GM23248 (cell line): ENCODE measurements at regions not wholly inside any gene's neighbourhood (a gene's known extent, or its start where the extent isn't known, plus 50 kb on each side); places are given as distances from the start of the nearest gene placed in this dataset.
"Not testable (repeated sequence)": the region's sequence is repeated elsewhere in the genome, so short reads cannot be mapped to it uniquely, and the experiment has no call there.

ENCODE experiments used
- DNase-seq: peaks from one replicate; pipeline ENCODE4 v3.0.0-alpha.2; 2015
- H2AFZ ChIP-seq: fragments of 200-600 bp; sonication (generic); 2 replicates; pipeline ENCODE4 v1.6.1; 2016; ENCODE audit warnings: antibody characterized with exemption
- H3F3A ChIP-seq: fragments of 200-600 bp; sonication (generic); 2 replicates; pipeline ENCODE4 v1.6.1; 2016; ENCODE audit warnings: mild to moderate bottlenecking, antibody characterized with exemption, mixed run types; ENCODE audit not compliant: insufficient read depth
- H3K27ac ChIP-seq: fragments of 200-600 bp; sonication (generic); 2 replicates; pipeline ENCODE4 v1.5.1; 2016; ENCODE audit warnings: mild to moderate bottlenecking
- H3K27me3 ChIP-seq: fragments of 200-600 bp; sonication (generic); replicated peaks from 2 replicates; pipeline ENCODE4 v1.6.1; 2016; ENCODE audit warnings: mild to moderate bottlenecking; ENCODE audit not compliant: insufficient read depth
- H3K36me3 ChIP-seq: fragments of 200-600 bp; sonication (generic); 2 replicates; pipeline ENCODE4 v1.6.1; 2016; ENCODE audit warnings: low read depth, mild to moderate bottlenecking
- H3K4me1 ChIP-seq: fragments of 200-600 bp; sonication (generic); 2 replicates; pipeline ENCODE4 v1.6.1; 2016; ENCODE audit warnings: mild to moderate bottlenecking; ENCODE audit not compliant: insufficient read depth
- H3K4me2 ChIP-seq: fragments of 200-600 bp; sonication (generic); one replicate; pipeline ENCODE4 v1.6.1; 2016; ENCODE audit warnings: mild to moderate bottlenecking; ENCODE audit not compliant: unreplicated experiment
- H3K4me3 ChIP-seq: fragments of 200-600 bp; sonication (generic); 2 replicates; pipeline ENCODE4 v1.5.1; 2016; ENCODE audit warnings: mild to moderate bottlenecking
- H3K79me2 ChIP-seq: fragments of 200-600 bp; sonication (generic); 2 replicates; pipeline ENCODE4 v1.6.1; 2016; ENCODE audit warnings: mild to moderate bottlenecking; ENCODE audit not compliant: insufficient read depth
- H3K9ac ChIP-seq: fragments of 200-600 bp; sonication (generic); 2 replicates; pipeline ENCODE4 v1.6.1; 2016; ENCODE audit warnings: mild to moderate bottlenecking
- H3K9me2 ChIP-seq: fragments of 200-600 bp; sonication (generic); 2 replicates; pipeline ENCODE4 v1.6.1; 2016; ENCODE audit warnings: mixed run types, mild to moderate bottlenecking, moderate library complexity; ENCODE audit not compliant: insufficient read depth
- H3K9me3 ChIP-seq: fragments of 200-600 bp; sonication (generic); one replicate; pipeline ENCODE4 v1.6.1; 2017; ENCODE audit warnings: low read depth
- H4K20me1 ChIP-seq: fragments of 200-600 bp; sonication (generic); 2 replicates; pipeline ENCODE4 v1.6.0; 2016; ENCODE audit not compliant: insufficient read depth
- EZH2 ChIP-seq: fragments of 200-600 bp; sonication (generic); IDR thresholded peaks from 2 replicates; pipeline ENCODE4 v1.6.1; 2018; ENCODE audit warnings: antibody characterized with exemption, mild to moderate bottlenecking; ENCODE audit not compliant: insufficient read depth, poor library complexity, severe bottlenecking
- EZH2phosphoT487 ChIP-seq: fragments of 200-600 bp; sonication (generic); IDR thresholded peaks from 2 replicates; pipeline ENCODE4 v1.6.1; 2018; ENCODE audit warnings: antibody characterized with exemption, moderate library complexity, mild to moderate bottlenecking, low read depth; ENCODE audit not compliant: insufficient read depth
- WGBS, 2 experiments: methylation state at CpG; one replicate each; pipeline ENCODE4 v1.1.6; 2015 to 2017; ENCODE audit warnings: low lambda C conversion rate in 2 of 2, low coverage in 1 of 2; ENCODE audit errors: missing lambda C conversion rate in 2 of 2; 5-methylcytosine and 5-hydroxymethylcytosine counted together
- in situ Hi-C: fragments of 300-500 bp; cut with MboI; formaldehyde crosslinking; loops from 2 replicates; pipeline ENCODE4 v1.15.0; 2020

DNA sequence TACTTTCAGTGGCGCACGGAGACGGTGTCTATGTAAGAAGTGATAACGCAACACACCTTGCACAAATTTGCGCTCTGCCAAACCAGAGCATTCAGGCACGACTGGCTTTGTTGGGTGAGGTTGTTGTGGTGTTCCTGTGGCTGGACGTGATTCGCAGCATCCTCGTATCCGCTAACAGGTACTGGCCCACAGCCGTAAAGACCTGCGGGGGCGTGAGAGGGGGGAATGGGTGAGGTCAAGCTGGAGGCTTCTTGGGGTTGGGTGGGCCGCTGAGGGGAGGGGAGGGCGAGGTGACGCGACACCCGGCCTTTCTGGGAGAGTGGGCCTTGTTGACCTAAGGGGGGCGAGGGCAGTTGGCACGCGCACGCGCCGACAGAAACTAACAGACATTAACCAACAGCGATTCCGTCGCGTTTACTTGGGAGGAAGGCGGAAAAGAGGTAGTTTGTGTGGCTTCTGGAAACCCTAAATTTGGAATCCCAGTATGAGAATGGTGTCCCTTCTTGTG is 510.9 kb downstream of the KCNJ18 start:
- H3K9me2 ChIP-seq: no peaks in the 10 kb centered on the region
- H3K27me3 ChIP-seq: no peaks in the 10 kb centered on the region
- H3K9ac ChIP-seq: no peak overlapping the region
- no peaks in the 10 kb centered on the region for H3F3A ChIP-seq
- H3K4me2 ChIP-seq: no peak overlapping the region
- no peaks in the 10 kb centered on the region for H3K4me1 ChIP-seq
- no peaks in the 10 kb centered on the region for H3K9me3 ChIP-seq
- TF ChIP-seq EZH2 (no peak), EZH2phosphoT487 (no peak)
- WGBS, 2 experiments: 73 to 75% methylated on average over 22 to 29 of the region's 29 CpGs
- no peak overlapping the region for H3K4me3 ChIP-seq
- H3K27ac ChIP-seq: no peak overlapping the region
- H4K20me1 ChIP-seq: no peaks in the 10 kb centered on the region
- no peak overlapping the region for H2AFZ ChIP-seq
- no peaks in the 10 kb centered on the region for H3K79me2 ChIP-seq
- in situ Hi-C loops: no loop called here
- H3K36me3 ChIP-seq: no peaks in the 10 kb centered on the region
- DNase-seq: no peak

DNA sequence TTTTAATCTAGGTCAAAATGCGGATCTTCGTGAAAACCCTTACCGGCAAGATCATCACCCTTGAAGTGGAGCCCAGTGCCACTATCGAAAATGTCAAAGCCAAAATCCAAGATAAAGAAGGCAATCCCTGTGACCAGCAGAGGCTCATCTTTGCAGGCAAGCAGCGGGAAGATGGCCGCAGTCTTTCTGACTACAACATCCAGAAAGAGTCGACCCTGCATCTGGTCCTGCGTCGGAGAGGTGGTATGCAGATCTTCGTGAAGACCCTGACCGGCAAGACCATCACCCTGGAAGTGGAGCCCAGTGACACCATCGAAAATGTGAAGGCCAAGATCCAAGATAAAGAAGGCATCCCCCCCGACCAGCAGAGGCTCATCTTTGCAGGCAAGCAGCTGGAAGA is 511.8 kb downstream of the KCNJ18 start:
- H3K27me3 ChIP-seq, H3K36me3 ChIP-seq, H3K27ac ChIP-seq, H3K4me1 ChIP-seq, H3K4me2 ChIP-seq, H2AFZ ChIP-seq, H3K4me3 ChIP-seq, H3K9ac ChIP-seq, DNase-seq, H3K79me2 ChIP-seq, H3K9me3 ChIP-seq, in situ Hi-C loops, H3F3A ChIP-seq, H4K20me1 ChIP-seq, H3K9me2 ChIP-seq: not testable (repeated sequence)
- 55 to 62% methylated on average over 13 of the region's 13 CpGs for WGBS, 2 experiments

DNA sequence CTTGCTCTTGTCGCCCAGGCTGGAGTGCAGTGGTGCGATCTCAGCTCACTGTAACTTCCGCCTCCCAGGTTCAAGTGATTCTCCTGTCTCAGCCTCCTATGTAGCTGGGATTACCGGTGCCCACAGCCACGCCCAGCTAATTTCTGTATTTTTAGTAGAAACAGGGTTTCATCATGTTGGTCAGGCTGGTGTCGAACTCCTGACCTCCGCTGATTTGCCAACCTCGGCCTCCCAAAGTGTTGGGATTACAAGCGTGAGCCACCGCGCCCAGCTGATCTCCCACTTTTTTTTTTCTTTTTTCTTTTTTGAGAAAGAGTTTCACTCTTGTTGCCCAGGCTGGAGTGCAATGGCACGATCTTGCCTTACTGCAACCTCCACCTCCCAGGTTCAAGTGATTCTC is 517.9 kb downstream of the KCNJ18 start:
- 66 to 67% methylated on average over 12 of the region's 12 CpGs for WGBS, 2 experiments
- DNase-seq, H3K36me3 ChIP-seq, H3K9me2 ChIP-seq, H3K9me3 ChIP-seq, H3K79me2 ChIP-seq, H3K4me2 ChIP-seq, H4K20me1 ChIP-seq, in situ Hi-C loops, H3K27me3 ChIP-seq, H3K4me3 ChIP-seq, H3K9ac ChIP-seq, H2AFZ ChIP-seq, H3F3A ChIP-seq, H3K4me1 ChIP-seq, H3K27ac ChIP-seq: not testable (repeated sequence)

DNA sequence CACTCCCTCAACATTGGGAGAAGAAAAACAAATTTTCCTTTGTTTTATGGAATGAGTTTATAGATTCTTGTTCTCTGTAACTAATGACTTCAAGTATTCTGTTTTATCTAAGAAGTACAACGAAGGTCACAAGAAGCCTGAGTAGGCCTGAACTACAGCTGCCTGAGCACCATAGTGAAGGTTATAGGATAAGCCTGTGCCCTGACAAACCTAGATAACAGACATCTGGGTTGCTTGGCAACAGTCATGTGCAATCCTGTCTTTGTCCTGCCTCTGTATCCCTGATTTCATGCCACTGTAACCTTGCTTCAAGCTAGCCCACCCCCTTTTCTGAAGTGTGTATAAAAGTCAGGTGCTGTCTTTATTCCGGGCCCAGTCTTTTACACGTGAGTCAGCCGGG is 520.8 kb downstream of the KCNJ18 start:
- H3K9me2 ChIP-seq, H2AFZ ChIP-seq, H3K4me3 ChIP-seq, H3K9me3 ChIP-seq, DNase-seq, H3K79me2 ChIP-seq, H3K36me3 ChIP-seq, H3K4me1 ChIP-seq, H3F3A ChIP-seq, in situ Hi-C loops, H3K27ac ChIP-seq, H4K20me1 ChIP-seq, H3K27me3 ChIP-seq, H3K4me2 ChIP-seq, H3K9ac ChIP-seq: not testable (repeated sequence)
- 6 to 17% methylated on average over 4 of the region's 4 CpGs for WGBS, 2 experiments

DNA sequence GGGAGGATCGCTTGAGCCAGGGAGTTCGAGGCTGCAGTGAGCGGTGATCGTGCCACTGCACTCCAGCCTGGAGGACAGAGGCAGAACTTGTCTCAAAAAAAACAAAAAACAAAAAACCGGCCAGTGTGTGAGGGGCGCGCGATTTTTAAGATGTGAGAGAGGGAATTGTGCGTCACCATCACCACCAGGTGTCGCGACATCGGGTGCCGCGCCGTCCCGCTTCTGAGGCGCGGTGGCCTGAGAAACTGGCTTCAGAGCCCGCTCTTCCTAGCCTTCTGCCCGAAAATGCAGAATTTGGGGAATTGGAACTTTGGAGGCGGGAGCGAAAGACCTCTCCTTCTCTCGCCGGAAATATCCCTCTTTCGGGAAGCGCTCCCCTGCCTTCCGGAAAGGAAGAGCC is 524.8 kb downstream of the KCNJ18 start:
- Histone ChIP-seq H3K4me1 (no peaks in the 10 kb centered on the region), H3K9ac (no peak overlapping the region), H3K4me2 (no peak overlapping the region), H3K27ac (no peak overlapping the region), H3K9me3 (no peaks in the 10 kb centered on the region), H3K79me2 (no peaks in the 10 kb centered on the region), H4K20me1 (no peaks in the 10 kb centered on the region), H3K36me3 (no peaks in the 10 kb centered on the region), H3F3A (no peaks in the 10 kb centered on the region), H3K9me2 (no peaks in the 10 kb centered on the region), H3K27me3 (no peaks in the 10 kb centered on the region), H3K4me3 (no peak overlapping the region), H2AFZ (no peak overlapping the region)
- TF ChIP-seq EZH2: no peak
- no peak for TF ChIP-seq EZH2phosphoT487
- in situ Hi-C loops: no loop called here
- DNase-seq: no peak
- WGBS, 2 experiments: 34 to 37% methylated on average over 27 of the region's 27 CpGs
